Endothelial cell of umbilical vein (primary cell): ENCODE measurements at regions not wholly inside any gene's neighbourhood (a gene's known extent, or its start where the extent isn't known, plus 50 kb on each side); places are given as distances from the start of the nearest gene placed in this dataset.

ENCODE experiments used
- BruUV-seq: library from RNA; stranded (reverse); fragments of 400-500 nt; replicated peaks from 2 replicates; lab custom pipeline; 2021; lab: Mats Ljungman, UMichigan
- CTCF ChIA-PET: fragments of 300-600, 350-600 bp; sonication (Branson Sonifier 250); formaldehyde crosslinking; loops from one replicate; lab custom pipeline; 2021; ENCODE audit warnings: antibody characterized with exemption, inconsistent platforms; lab: Charles Lee
- POLR2A ChIA-PET: fragments of 300-600, 350-600 bp; sonication (Branson Sonifier 250); formaldehyde crosslinking; loops from one replicate; lab custom pipeline; 2021; ENCODE audit warnings: antibody characterized with exemption, inconsistent platforms; lab: Charles Lee
- DNase-seq: peaks from one replicate; pipeline ENCODE4 v3.0.0-alpha.2; 2011; ENCODE audit warnings: low read depth, low spot score
- FAIRE-seq: peaks from 2 replicates; lab custom pipeline; 2011; peaks lifted over from hg19 to GRCh38; lab: Jason Lieb, UNC
- H2AFZ ChIP-seq: 2 replicates; pipeline ENCODE4 v1.6.0; 2012; ENCODE audit warnings: low read depth, low read length, control low read depth, inconsistent platforms
- H3K27ac ChIP-seq: 2 replicates; pipeline ENCODE4 v1.5.1; 2011; ENCODE audit warnings: low read depth, mild to moderate bottlenecking, control low read depth, low read length, moderate library complexity; ENCODE audit not compliant: insufficient read depth
- H3K27me3 ChIP-seq, 2 experiments: 2 replicates each; pipeline versions ENCODE4 v1.6.0 to v1.6.1; 2011; ENCODE audit warnings: low read length in 2 of 2, mixed read lengths in 1 of 2; ENCODE audit not compliant: control insufficient read depth in 2 of 2, insufficient read depth in 2 of 2
- H3K36me3 ChIP-seq, 2 experiments: 2 replicates in 1 of 2; 3 replicates in 1 of 2; pipeline ENCODE4 v1.5.1; 2011; ENCODE audit warnings: low read length in 2 of 2, mild to moderate bottlenecking in 1 of 2, moderate library complexity in 1 of 2; ENCODE audit not compliant: control insufficient read depth in 2 of 2, insufficient read depth in 2 of 2; ENCODE audit errors: extremely low read depth in 1 of 2
- H3K4me1 ChIP-seq: 3 replicates; pipeline ENCODE4 v1.5.1; 2011; ENCODE audit warnings: mild to moderate bottlenecking, low read length; ENCODE audit not compliant: control insufficient read depth, insufficient read depth; ENCODE audit errors: extremely low read depth
- H3K4me2 ChIP-seq: 2 replicates; pipeline ENCODE4 v1.6.1; 2011; ENCODE audit warnings: low read length, control low read depth, mixed read lengths; ENCODE audit not compliant: insufficient read depth
- H3K4me3 ChIP-seq, 3 experiments: fragments of 200-600 bp in 1 of 3; sonication (generic), shearing (Covaris generic) in 1 of 3; replicated peaks in 1 of 3; 2 replicates each; pipeline ENCODE4 v1.5.1; 2011 to 2016; ENCODE audit warnings: control low read depth in 3 of 3, low read length in 3 of 3, mild to moderate bottlenecking in 2 of 3, inconsistent platforms in 1 of 3, low read depth in 1 of 3, moderate library complexity in 1 of 3; ENCODE audit not compliant: insufficient read depth in 1 of 3
- H3K79me2 ChIP-seq: 2 replicates; pipeline ENCODE4 v1.6.0; 2012; ENCODE audit warnings: low read length, inconsistent platforms; ENCODE audit not compliant: control insufficient read depth, insufficient read depth
- H3K9ac ChIP-seq: replicated peaks from 2 replicates; pipeline ENCODE3; 2011; ENCODE audit warnings: low read length, control low read depth; ENCODE audit not compliant: insufficient read depth; ENCODE audit errors: extremely low read depth
- H3K9me1 ChIP-seq: replicated peaks from 3 replicates; pipeline ENCODE4 v1.6.0; 2011; ENCODE audit warnings: mild to moderate bottlenecking, low read length; ENCODE audit not compliant: control insufficient read depth, insufficient read depth; ENCODE audit errors: extremely low read depth
- H3K9me3 ChIP-seq: replicated peaks from 2 replicates; pipeline ENCODE4 v1.5.1; 2012; ENCODE audit warnings: low read length, inconsistent platforms; ENCODE audit not compliant: control insufficient read depth, insufficient read depth
- H4K20me1 ChIP-seq: replicated peaks from 2 replicates; pipeline ENCODE3; 2011; ENCODE audit warnings: mild to moderate bottlenecking, low read length; ENCODE audit not compliant: control insufficient read depth, insufficient read depth; ENCODE audit errors: extremely low read depth
- CTCF ChIP-seq, 2 donors: IDR thresholded peaks; 1 replicate in 1 of 2; 2 replicates in 1 of 2; pipeline ENCODE4 v1.5.1; 2011; ENCODE audit warnings: low read length in 2 of 2, mild to moderate bottlenecking in 2 of 2, moderate library complexity in 2 of 2, control low read depth in 1 of 2, inconsistent platforms in 1 of 2, low read depth in 1 of 2; ENCODE audit not compliant: insufficient read depth in 1 of 2; ENCODE audit errors: extremely low read depth in 1 of 2
- EZH2 ChIP-seq: IDR thresholded peaks from 2 replicates; pipeline ENCODE4 v1.6.1; 2012; ENCODE audit warnings: borderline replicate concordance, low read depth, mild to moderate bottlenecking, moderate library complexity, low read length, inconsistent platforms; ENCODE audit not compliant: severe bottlenecking
- FOS ChIP-seq: IDR thresholded peaks from 2 replicates; pipeline ENCODE4 v1.6.1; 2011; ENCODE audit warnings: mild to moderate bottlenecking, low read length, moderate library complexity, borderline replicate concordance; ENCODE audit not compliant: insufficient read depth
- GATA2 ChIP-seq: IDR thresholded peaks from 2 replicates; pipeline ENCODE4 v1.7.0; 2011; ENCODE audit warnings: low read depth, mild to moderate bottlenecking, moderate library complexity, mixed read lengths, low read length; ENCODE audit not compliant: insufficient read length, insufficient read depth
- JUN ChIP-seq: IDR thresholded peaks from 2 replicates; pipeline ENCODE4 v1.6.1; 2011; ENCODE audit warnings: borderline replicate concordance, low read depth; ENCODE audit not compliant: insufficient read length, insufficient read depth
- MAX ChIP-seq: IDR thresholded peaks from 2 replicates; pipeline ENCODE4 v1.6.1; 2011; ENCODE audit not compliant: insufficient read depth, insufficient read length
- MYC ChIP-seq: IDR thresholded peaks from one replicate; pipeline ENCODE4 v1.6.1; 2011; ENCODE audit warnings: mild to moderate bottlenecking, low read depth, low read length
- POLR2A ChIP-seq: IDR thresholded peaks from 2 replicates; pipeline ENCODE4 v1.6.1; 2012; ENCODE audit warnings: low read depth, mild to moderate bottlenecking, control low read depth, low read length
- POLR2AphosphoS5 ChIP-seq: IDR thresholded peaks from 2 replicates; pipeline ENCODE4 v1.6.1; 2012; ENCODE audit warnings: low read depth, mild to moderate bottlenecking, control low read depth, low read length, moderate library complexity; ENCODE audit not compliant: insufficient read depth
- dilution Hi-C: fragments of 300-500 bp; cut with MboI; formaldehyde crosslinking; loops from one replicate; pipeline ENCODE4 v1.15.0; 2019; ENCODE audit warnings: low sequenced_read_pairs; ENCODE audit not compliant: extremely low pct_ligation_motif_present
- intact Hi-C: fragments of 100-400 bp; cut with micrococcal nuclease; formaldehyde crosslinking; loops from one replicate; pipeline ENCODE4 v1.10.0; 2022

GRCh38 chr13:67996101-67996500 lies 766.0 kb upstream of the PCDH9 start:
- intact Hi-C loops: no loop called here

More at GRCh38 chr13:67996101-67996500, 766.0 kb upstream of the PCDH9 start:
- no peak for DNase-seq
- H3K9ac ChIP-seq: no peak overlapping the region
- ChIA-PET POLR2A (no interaction called here), CTCF (no interaction called here)
- no peaks in the 10 kb centered on the region for H3K27me3 ChIP-seq
- H2AFZ ChIP-seq: no peak overlapping the region
- H3K4me3 ChIP-seq: no peak overlapping the region
- no peaks in the 10 kb centered on the region for H3K79me2 ChIP-seq
- H3K4me2 ChIP-seq: no peak overlapping the region
- no TSS peak for BruUV-seq
- no peaks in the 10 kb centered on the region for H3K9me1 ChIP-seq
- H3K4me1 ChIP-seq: no peaks in the 10 kb centered on the region
- no peak for FAIRE-seq
- no peaks in the 10 kb centered on the region for H4K20me1 ChIP-seq
- H3K36me3 ChIP-seq: no peaks in the 10 kb centered on the region
- no peaks in the 10 kb centered on the region for H3K9me3 ChIP-seq
- TF ChIP-seq MAX: no peak
- no peak for TF ChIP-seq GATA2
- TF ChIP-seq FOS: no peak
- TF ChIP-seq EZH2: no peak
- TF ChIP-seq POLR2AphosphoS5: no peak
- TF ChIP-seq POLR2A: no peak
- TF ChIP-seq CTCF (IDR thresholded peaks at IDR 0.05; ENCODE audit: extremely low read depth in 1 of 2, insufficient read depth in 1 of 2, low read depth in 1 of 2, low read length in 2 of 2): no peak
- TF ChIP-seq JUN: no peak
- no peak for TF ChIP-seq MYC
- dilution Hi-C loops: no loop called here
- H3K27ac ChIP-seq: no peak overlapping the region
